CD4-positive, alpha-beta T cell treated with Interleukin-12 subunit alpha and Interleukin-12 subunit beta, for 1 hour (primary cell): ENCODE measurements at regions not wholly inside any gene's neighbourhood (a gene's known extent, or its start where the extent isn't known, plus 50 kb on each side); places are given as distances from the start of the nearest gene placed in this dataset.
A peak's percentile ranks its signal among the peaks of the same experiment; 100 is the strongest.
"Not testable (repeated sequence)": the region's sequence is repeated elsewhere in the genome, so short reads cannot be mapped to it uniquely, and the experiment has no call there.

Source experiments
- DNase-seq: peaks from one replicate; pipeline ENCODE4 v3.0.0-alpha.2; 2020

GRCh38 chr14:100422556-100423316 lies 99.6 kb downstream of the SLC25A47 start:
- no peak for DNase-seq

GRCh38 chr14:100423317-100424010 lies 100.3 kb downstream of the SLC25A47 start:
- DNase-seq = no peak

- DNase-seq = no peak
Measured at GRCh38 chr14:100424504-100425428, 101.6 kb downstream of the SLC25A47 start.

- no peak for DNase-seq
Measured at GRCh38 chr14:100425429-100425827, 102.3 kb downstream of the SLC25A47 start.

- no peak for DNase-seq
Measured at GRCh38 chr14:100426314-100426713, 103.2 kb downstream of the SLC25A47 start.

GRCh38 chr14:100427166-100427565 lies 104.0 kb downstream of the SLC25A47 start:
- no peak for DNase-seq

GRCh38 chr14:100428727-100429126 lies 105.6 kb downstream of the SLC25A47 start:
- no peak for DNase-seq

GRCh38 chr14:100429537-100429936 lies 106.4 kb downstream of the SLC25A47 start:
- no peak for DNase-seq

- DNase-seq = no peak
Measured at GRCh38 chr14:100430571-100430970, 107.4 kb downstream of the SLC25A47 start.

- DNase-seq = not testable (repeated sequence)
Measured at GRCh38 chr14:100431461-100431860, 108.3 kb downstream of the SLC25A47 start.

GRCh38 chr14:100432652-100433427 lies 109.7 kb downstream of the SLC25A47 start:
- no peak for DNase-seq

GRCh38 chr14:100433428-100433814 lies 110.3 kb downstream of the SLC25A47 start:
- DNase-seq = no peak

- DNase-seq = no peak
Measured at GRCh38 chr14:100434033-100434601, 111.0 kb downstream of the SLC25A47 start.

- DNase-seq = no peak
Measured at GRCh38 chr14:100434911-100435438, 111.8 kb downstream of the SLC25A47 start.

GRCh38 chr14:100435459-100435858 lies 112.3 kb downstream of the SLC25A47 start:
- DNase-seq = no peak

- DNase-seq = no peak
Measured at GRCh38 chr14:100436745-100437406, 113.7 kb downstream of the SLC25A47 start.

GRCh38 chr14:100438271-100438670 lies 115.1 kb downstream of the SLC25A47 start:
- DNase-seq = no peak

GRCh38 chr14:100438678-100439592 lies 115.8 kb downstream of the SLC25A47 start:
- DNase-seq = no peak

- no peak for DNase-seq
Measured at GRCh38 chr14:100439781-100440180, 116.6 kb downstream of the SLC25A47 start.

- peak; percentile 33 for DNase-seq
Measured at GRCh38 chr14:100440207-100440631, 117.1 kb downstream of the SLC25A47 start.
